ENCODE measurements at regions not wholly inside any gene's neighbourhood (a gene's known extent, or its start where the extent isn't known, plus 50 kb on each side); places are given as distances from the start of the nearest gene placed in this dataset.

- DNase-seq, result no peak
Observed at GRCh38 chr1:213821175-213821942, 166.4 kb upstream of the PROX1 start.

DNA sequence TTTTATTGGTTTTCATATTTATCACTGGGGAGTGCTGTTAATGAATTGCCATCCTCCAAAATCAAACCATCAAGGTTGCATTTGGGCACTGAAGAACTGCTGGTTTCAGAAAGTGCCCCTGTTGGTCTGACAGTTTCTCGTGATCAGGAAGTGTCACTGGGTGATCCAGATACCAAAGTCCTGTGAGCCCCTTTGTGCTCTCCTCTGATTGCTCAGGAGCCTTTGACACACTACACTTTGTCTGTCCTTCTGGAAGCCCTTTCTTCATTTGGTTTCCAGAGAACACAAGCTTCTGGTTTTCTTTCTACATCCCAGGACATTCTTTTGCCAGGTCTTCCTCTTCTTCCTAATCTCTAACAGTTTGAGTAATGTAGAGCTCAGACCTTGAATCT lies 165.8 kb upstream of the PROX1 start:
- DNase-seq, result no peak

DNA sequence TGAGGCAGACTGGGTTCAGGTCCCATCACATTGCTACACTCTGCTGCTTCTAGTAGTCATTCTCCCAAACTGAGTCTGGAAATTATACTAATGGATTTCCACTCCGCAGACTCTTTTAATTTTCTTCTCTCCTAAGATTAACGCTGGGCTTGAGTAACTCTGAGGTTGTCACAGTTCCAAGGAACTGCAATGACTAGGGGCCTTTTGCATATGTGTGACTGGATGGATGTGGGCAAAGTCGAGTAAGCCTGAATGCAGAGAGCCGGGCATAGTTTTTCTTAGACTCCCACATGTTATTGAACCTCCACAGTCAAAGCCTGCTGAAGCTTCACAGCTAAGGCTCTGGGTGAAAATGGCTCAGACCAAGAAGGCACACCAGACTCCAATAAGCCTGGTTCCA lies 160.9 kb upstream of the PROX1 start:
- no peak for DNase-seq

- DNase-seq, result no peak
Observed at GRCh38 chr1:213828867-213829266, 158.9 kb upstream of the PROX1 start.

DNA sequence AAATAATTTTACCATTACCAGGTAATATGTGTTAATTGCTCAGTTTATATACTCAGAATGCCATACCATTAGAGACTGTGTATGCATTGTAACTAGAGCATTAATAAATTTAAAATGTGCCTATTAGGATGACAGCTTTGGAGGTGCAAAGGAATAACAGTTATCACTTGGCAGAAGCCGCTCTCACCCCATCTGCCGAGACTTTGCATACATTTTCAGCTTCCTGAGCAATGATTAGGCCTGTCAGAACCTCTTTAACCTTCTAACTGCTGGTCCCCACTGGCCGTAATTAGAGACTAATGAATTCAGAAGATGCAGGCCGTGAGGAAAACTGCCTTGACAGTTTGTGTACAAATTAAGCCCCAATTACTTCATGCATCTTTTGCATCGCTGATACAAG lies 158.0 kb upstream of the PROX1 start:
- no peak for DNase-seq

DNA sequence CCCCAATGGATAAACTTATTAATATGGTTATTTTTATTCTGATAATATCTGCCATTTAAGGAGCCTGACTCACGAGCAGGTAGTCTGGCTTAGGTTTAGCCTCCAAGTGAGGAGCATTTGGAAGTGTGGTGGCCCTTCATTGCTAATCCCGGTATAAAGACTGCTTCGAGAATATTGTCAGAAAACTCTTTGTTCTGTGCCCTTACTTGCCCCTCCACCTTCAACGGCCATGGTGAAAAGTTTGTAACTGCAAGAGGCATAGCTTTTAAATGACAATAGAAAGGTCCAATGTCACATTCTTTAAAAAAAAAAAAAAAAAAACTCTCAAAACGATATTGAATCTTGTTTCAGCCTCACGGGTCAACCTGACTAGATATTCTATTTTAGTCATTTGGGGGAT lies 157.4 kb upstream of the PROX1 start:
- DNase-seq, result no peak

DNA sequence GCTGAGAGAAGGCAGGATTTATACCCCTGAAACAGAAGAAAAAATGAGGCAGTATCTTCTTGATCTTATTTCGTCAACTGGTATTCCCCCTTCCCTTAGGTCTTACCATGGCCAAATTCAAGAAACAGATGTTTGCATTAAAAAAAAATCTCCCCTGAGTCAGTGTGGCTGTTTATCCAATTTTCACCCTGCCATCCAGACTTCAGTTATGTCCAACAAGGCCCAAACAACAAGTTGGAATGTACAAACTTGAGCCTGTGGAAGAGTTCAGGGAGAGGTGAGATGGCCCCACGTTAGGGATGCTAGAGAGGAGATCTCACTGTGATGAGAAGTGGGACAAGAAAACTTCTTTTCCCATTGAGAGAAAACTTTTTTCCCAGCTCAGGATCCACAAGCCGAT lies 147.2 kb upstream of the PROX1 start:
- no peak for DNase-seq

DNA sequence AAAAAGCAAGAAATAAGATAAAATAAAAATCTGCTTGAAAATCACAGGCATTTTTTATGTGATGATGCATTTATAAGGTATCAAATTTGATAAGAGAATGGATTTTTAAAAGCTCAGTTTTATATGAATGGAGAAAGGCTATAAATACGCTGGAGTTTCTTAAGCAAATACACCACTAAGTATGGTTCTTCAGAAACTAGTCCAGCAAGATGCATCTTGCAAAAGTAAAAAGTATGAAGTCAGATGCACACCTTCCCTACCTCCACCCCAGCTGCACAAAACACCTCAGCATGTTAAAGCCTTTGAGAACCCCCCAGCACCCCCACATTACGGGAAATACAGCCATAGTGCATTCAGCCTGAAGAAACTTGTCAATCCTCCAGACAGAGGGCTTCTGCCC lies 143.1 kb upstream of the PROX1 start:
- no peak for DNase-seq

DNA sequence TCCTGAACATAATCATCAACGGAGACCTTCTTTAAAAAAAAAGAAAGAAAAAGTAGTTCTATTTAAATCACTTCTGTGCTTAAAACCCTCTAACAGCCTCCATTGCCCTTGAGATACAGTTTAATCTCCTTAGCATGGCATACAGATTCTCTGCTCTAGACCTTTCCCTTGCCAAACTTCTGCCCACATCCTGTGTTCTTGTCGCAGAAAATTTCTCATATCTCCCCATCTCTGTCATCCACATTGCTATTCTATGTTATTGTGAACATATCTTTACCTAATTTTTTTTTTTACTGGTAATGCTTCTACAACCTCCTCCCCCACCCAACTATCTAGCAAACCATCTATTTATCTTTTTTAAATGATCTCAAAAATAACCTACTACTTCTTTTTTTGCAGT lies 135.7 kb upstream of the PROX1 start:
- DNase-seq, result no peak

DNA sequence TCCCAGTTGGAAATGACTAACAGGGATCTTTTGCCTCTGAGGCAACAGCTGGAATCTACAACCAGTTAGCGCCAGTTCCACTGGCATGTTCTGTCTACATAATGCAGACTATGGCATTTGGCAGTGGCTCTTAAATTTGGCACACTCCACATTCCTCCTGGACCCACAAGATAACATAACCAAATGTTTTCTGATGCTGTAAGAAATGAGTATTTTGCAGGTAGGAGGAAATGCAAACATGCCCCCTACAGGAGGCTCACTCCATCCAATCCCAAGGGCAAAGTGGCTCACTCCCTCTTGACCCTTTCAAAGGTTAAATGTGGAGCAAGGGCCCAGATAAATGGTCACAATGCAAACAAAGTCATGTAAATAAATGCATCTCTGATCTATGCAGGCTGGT lies 129.2 kb upstream of the PROX1 start:
- no peak for DNase-seq

- no peak for DNase-seq
Observed at GRCh38 chr1:213861841-213862240, 125.9 kb upstream of the PROX1 start.

GRCh38 chr1:213864091-213864490 lies 123.7 kb upstream of the PROX1 start:
- DNase-seq, result no peak

- DNase-seq, result no peak
Observed at GRCh38 chr1:213868482-213868881, 119.3 kb upstream of the PROX1 start.

- no peak for DNase-seq
Observed at GRCh38 chr1:213871179-213871578, 116.6 kb upstream of the PROX1 start.

DNA sequence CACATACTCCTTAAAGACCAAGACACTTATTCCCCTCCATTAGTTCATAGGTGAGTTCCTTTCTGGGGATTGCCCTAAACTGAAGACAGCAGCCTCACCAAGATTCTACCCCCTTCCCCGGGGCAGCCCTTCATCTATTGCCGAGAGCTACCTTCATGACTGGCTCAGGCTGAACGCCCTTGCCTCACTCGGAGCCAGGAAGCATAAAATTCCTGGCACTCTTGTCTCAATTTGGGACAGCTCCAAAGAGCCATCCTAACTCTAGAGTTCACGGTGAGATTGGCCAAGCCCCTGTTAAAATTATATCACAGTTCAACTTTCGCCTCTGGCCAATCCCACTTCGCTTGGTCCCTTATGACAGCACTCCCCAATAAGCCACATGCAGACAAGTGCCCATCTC lies 113.0 kb upstream of the PROX1 start:
- DNase-seq, result no peak

DNA sequence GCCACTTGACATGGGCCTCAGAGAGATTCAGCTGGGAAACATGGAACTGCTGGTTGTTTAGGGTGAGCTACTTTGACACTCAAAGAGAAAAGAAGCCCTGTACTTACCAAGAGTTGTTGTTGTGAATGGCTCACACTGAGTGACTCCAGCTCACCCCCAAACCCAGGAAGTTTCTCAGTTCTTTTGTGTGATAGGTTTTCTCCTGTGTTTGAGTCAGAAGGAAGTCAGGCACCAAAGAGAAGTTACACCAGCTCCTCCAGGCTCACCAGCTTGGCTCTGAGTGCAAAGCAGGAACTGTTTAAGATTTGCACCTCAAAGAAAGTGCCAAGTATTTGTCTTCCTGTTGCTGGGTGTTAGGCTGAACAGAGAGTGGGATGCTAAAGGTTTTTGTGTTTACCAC lies 111.2 kb upstream of the PROX1 start:
- DNase-seq, result no peak

GRCh38 chr1:213883618-213884017 lies 104.2 kb upstream of the PROX1 start:
- DNase-seq, result no peak

GRCh38 chr1:213884402-213884801 lies 103.4 kb upstream of the PROX1 start:
- no peak for DNase-seq

- DNase-seq, result no peak
Observed at GRCh38 chr1:213884942-213885341, 102.8 kb upstream of the PROX1 start.

DNA sequence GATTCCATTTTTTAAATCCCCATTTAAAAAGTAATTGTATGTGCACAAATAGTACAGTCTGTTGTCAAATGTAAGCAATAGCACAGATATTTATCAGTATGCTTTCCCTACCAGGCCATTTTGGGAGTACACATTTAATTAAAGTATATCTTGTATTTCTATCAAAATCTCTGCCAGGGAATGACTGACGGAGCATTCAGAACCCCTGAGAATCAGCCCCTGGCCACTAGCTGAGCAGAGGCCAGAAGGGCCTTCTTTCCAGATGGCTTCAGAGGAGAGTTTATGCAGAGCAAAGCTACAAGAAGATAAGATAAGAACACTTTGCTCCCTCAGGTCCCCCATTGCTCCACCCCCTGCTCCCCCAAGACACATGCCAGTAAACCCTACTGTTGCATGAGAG lies 99.9 kb upstream of the PROX1 start:
- no peak for DNase-seq

GRCh38 chr1:213891989-213892902 lies 95.5 kb upstream of the PROX1 start:
- no peak for DNase-seq

DNA sequence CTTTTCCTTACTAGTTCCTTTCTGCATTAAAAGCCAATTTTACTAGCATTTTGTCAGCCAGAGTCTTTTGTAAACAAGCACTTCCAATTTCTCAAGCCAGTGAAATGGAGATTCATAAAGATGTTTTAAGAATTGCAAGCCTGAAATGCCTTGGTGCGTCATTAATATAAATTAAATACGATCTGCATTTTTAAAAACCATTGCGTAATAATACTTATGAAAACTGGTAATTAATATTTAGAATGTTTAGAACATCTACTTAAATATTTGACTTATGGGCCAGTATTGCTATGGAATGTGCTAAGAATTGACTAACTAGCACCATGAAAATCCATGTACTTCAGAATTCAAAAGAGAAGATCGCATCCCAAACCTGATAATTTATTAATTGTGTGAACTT lies 89.1 kb upstream of the PROX1 start:
- DNase-seq, result no peak

DNA sequence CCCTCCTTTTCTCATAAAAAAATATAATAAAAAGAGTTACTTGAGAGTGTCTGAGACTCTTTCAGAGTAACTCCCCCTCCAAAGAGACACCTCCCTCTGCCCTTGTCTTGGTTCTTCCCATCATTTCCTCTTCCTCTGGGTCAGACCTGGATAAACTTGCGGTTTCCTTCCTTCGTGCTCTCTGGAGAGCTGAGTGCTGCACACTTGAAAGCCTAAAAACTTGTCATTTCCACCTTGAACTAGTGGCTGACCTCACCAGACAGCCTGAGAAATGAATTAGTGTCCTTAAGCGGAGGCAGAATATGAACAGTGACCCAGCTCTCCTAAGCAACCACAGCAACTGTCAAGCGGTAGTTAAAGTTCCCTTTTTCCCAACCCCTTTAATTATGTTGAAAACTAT lies 88.4 kb upstream of the PROX1 start:
- DNase-seq, result no peak

- no peak for DNase-seq
Observed at GRCh38 chr1:213905344-213905743, 82.4 kb upstream of the PROX1 start.

All from activated gamma-delta T cell treated with Interleukin-2 at 50 U/mL for 16 hours (primary cell).